B cell (primary cell): ENCODE measurements at regions not wholly inside any gene's neighbourhood (a gene's known extent, or its start where the extent isn't known, plus 50 kb on each side); places are given as distances from the start of the nearest gene placed in this dataset.

ENCODE experiments used
- ATAC-seq: fragments of 200-7000 bp; cut with Tn5 transposase; one replicate; pipeline ENCODE4 v1.10.0; 2021; ENCODE audit warnings: low read depth, mild to moderate bottlenecking, moderate number of reproducible peaks, moderate library complexity
- CTCF ChIA-PET: fragments of 350-600 bp; sonication (Branson Sonifier 250); formaldehyde crosslinking; loops from one replicate; lab custom pipeline; 2021; ENCODE audit warnings: antibody characterized with exemption, inconsistent platforms; lab: Charles Lee
- POLR2A ChIA-PET: fragments of 350-600 bp; sonication (Branson Sonifier 250); formaldehyde crosslinking; loops from one replicate; lab custom pipeline; 2021; ENCODE audit warnings: antibody characterized with exemption; lab: Charles Lee
- DNase-seq: peaks from one replicate; pipeline ENCODE4 v3.0.0; 2013
- H2AFZ ChIP-seq: 2 replicates; pipeline ENCODE4 v1.6.1; 2012; ENCODE audit warnings: mild to moderate bottlenecking, low read depth, low read length; ENCODE audit not compliant: insufficient read depth, poor library complexity, severe bottlenecking
- H3K27ac ChIP-seq, 2 donors: 1 replicate in 1 of 2; 2 replicates in 1 of 2; pipeline ENCODE4 v1.5.1; 2012 to 2013; ENCODE audit warnings: low read length in 2 of 2, mild to moderate bottlenecking in 2 of 2, moderate library complexity in 1 of 2
- H3K27me3 ChIP-seq, 4 experiments: fragments of 200-600 bp in 1 of 4; sonication (generic) in 1 of 4; replicated peaks in 1 of 4; 1 replicate in 2 of 4; 2 replicates in 2 of 4; pipeline versions ENCODE4 v1.6.1 to v1.7.0; 2013 to 2016; ENCODE audit warnings: low read length in 3 of 4, mild to moderate bottlenecking in 2 of 4, mixed read lengths in 1 of 4, moderate library complexity in 1 of 4; ENCODE audit not compliant: insufficient read depth in 4 of 4, control insufficient read depth in 3 of 4; ENCODE audit errors: control extremely low read depth in 1 of 4
- H3K36me3 ChIP-seq, 2 experiments: replicated peaks in 1 of 2; 1 replicate in 1 of 2; 2 replicates in 1 of 2; pipeline versions ENCODE4 v1.6.1 to v1.7.1; 2013; ENCODE audit warnings: low read length in 1 of 2; ENCODE audit not compliant: insufficient read depth in 2 of 2, control insufficient read depth in 1 of 2; ENCODE audit errors: control extremely low read depth in 1 of 2, extremely low read depth in 1 of 2
- H3K4me1 ChIP-seq, 2 donors: fragments of 200-600 bp in 1 of 2; sonication (generic) in 1 of 2; 1 replicate in 1 of 2; 2 replicates in 1 of 2; pipeline versions ENCODE4 v1.5.1 to v1.6.1; 2013 to 2017; ENCODE audit warnings: low read length in 2 of 2; ENCODE audit not compliant: control insufficient read depth in 2 of 2, insufficient read depth in 2 of 2
- H3K4me2 ChIP-seq: replicated peaks from 2 replicates; pipeline ENCODE3; 2012; ENCODE audit warnings: mild to moderate bottlenecking, low read depth, low read length; ENCODE audit not compliant: poor library complexity, severe bottlenecking
- H3K4me3 ChIP-seq, 5 experiments: fragments of 200-600 bp in 1 of 5; sonication (generic) in 1 of 5; 1 replicate in 3 of 5; 2 replicates in 2 of 5; pipeline versions ENCODE4 v1.5.1 to v1.7.0; 2011 to 2016; ENCODE audit warnings: low read length in 4 of 5, mild to moderate bottlenecking in 4 of 5, low read depth in 2 of 5, control low read depth in 1 of 5, moderate library complexity in 1 of 5; ENCODE audit not compliant: insufficient read depth in 1 of 5; ENCODE audit errors: control extremely low read depth in 1 of 5, extremely low read depth in 1 of 5
- H3K79me2 ChIP-seq: fragments of 200-600 bp; sonication (generic); one replicate; pipeline ENCODE4 v1.6.0; 2016; ENCODE audit warnings: low read length; ENCODE audit not compliant: control insufficient read depth, insufficient read depth
- H3K9ac ChIP-seq: fragments of 200-600 bp; sonication (generic); 2 replicates; pipeline ENCODE4 v1.6.1; 2017; ENCODE audit warnings: mild to moderate bottlenecking, low read length, moderate library complexity
- H3K9me3 ChIP-seq, 3 donors: one replicate each; pipeline versions ENCODE4 v1.6.1 to v1.7.1; 2013; ENCODE audit warnings: low read length in 2 of 3; ENCODE audit not compliant: control insufficient read depth in 2 of 3, insufficient read depth in 1 of 3; ENCODE audit errors: control extremely low read depth in 1 of 3
- H4K20me1 ChIP-seq: 2 replicates; pipeline ENCODE4 v1.6.0; 2012; ENCODE audit warnings: mild to moderate bottlenecking, low read length; ENCODE audit not compliant: insufficient read depth, control insufficient read depth, poor library complexity, severe bottlenecking
- H3K27ac Mint-ChIP-seq: one replicate; pipeline ENCODE4 v1.8.0; 2021; ENCODE audit warnings: mixed read lengths
- H3K27me3 Mint-ChIP-seq: one replicate; pipeline ENCODE4 v1.8.0; 2021; ENCODE audit warnings: mixed read lengths
- H3K4me1 Mint-ChIP-seq: one replicate; pipeline ENCODE4 v1.8.0; 2021; ENCODE audit warnings: mixed read lengths
- H3K4me3 Mint-ChIP-seq: one replicate; pipeline ENCODE4 v1.8.0; 2021; ENCODE audit warnings: mixed read lengths
- H3K9me3 Mint-ChIP-seq: one replicate; pipeline ENCODE4 v1.8.0; 2022; ENCODE audit warnings: mixed read lengths; ENCODE audit not compliant: insufficient read depth
- EZH2 ChIP-seq: IDR thresholded peaks from 2 replicates; pipeline ENCODE4 v1.6.1; 2012; ENCODE audit warnings: borderline replicate concordance, low read depth, mild to moderate bottlenecking, moderate library complexity, low read length; ENCODE audit not compliant: insufficient read depth, poor library complexity, severe bottlenecking
- WGBS: methylation state at CpG from one replicate; pipeline ENCODE4 v1.1.5; 2013; ENCODE audit warnings: missing lambda C conversion rate; ENCODE audit not compliant: insufficient coverage; 5-methylcytosine and 5-hydroxymethylcytosine counted together
- intact Hi-C: fragments of 100-400 bp; cut with micrococcal nuclease; formaldehyde crosslinking; loops from one replicate; pipeline ENCODE4 v1.10.0; 2022
- TF ChIP-seq, protein P1 (sequence below): fragments of 200-600 bp; IDR thresholded peaks from one replicate; pipeline ENCODE4 v1.8.0; 2022; ENCODE audit warnings: antibody characterized with exemption, mild to moderate bottlenecking

DNA sequence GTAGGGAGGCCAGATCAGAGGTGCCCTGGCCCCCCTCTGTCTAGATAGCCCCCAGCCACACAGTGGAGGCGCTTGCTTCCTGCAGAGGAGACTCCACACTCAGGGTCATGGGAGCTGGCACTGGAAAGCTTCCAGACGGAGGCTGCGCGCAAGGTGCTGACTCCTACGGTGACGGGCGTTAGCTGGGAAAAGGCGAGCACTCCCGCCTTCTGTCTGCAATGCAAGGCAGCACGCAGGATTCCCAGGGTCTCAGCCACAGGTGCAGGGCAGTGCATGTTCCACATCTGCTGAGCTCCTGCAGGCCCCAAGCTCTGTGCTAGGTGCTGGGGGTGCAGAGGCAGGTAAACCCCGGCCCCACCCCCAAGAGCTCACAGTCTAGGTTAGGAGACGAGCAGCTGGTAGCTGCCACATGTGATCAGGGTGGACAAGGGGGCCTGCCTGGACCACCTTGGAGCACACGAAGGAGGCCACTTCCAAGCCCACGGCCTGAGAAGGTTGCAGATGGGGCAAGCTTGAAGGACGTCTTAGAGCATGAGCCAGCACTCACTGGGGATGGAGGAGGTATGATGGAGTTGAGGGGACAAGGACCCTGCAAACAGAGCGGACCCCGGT lies 310.9 kb upstream of the DIO3 start:
- H3K79me2 ChIP-seq, result no peaks in the 10 kb centered on the region
- Mint-ChIP-seq H3K27me3 (no peaks in the 10 kb centered on the region), H3K27ac (no peak overlapping the region), H3K4me3 (no peak overlapping the region), H3K4me1 (no peaks in the 10 kb centered on the region), H3K9me3 (no peaks in the 10 kb centered on the region)
- 89% methylated on average over 15 of the region's 17 CpGs for WGBS
- no peaks in the 10 kb centered on the region for H4K20me1 ChIP-seq
- no peak for ATAC-seq
- no peak overlapping the region for H3K4me2 ChIP-seq
- intact Hi-C loops, result no loop called here
- ChIA-PET CTCF (no interaction called here), POLR2A (no interaction called here)
- H3K4me3 ChIP-seq, result no peak overlapping the region
- H3K27me3 ChIP-seq, result peaks cover 0 to 2% (median 0%) of the 10 kb centered on the region in 4 experiments
- no peak for DNase-seq
- TF ChIP-seq EZH2, result no peak
- TF ChIP-seq, protein P1, sequence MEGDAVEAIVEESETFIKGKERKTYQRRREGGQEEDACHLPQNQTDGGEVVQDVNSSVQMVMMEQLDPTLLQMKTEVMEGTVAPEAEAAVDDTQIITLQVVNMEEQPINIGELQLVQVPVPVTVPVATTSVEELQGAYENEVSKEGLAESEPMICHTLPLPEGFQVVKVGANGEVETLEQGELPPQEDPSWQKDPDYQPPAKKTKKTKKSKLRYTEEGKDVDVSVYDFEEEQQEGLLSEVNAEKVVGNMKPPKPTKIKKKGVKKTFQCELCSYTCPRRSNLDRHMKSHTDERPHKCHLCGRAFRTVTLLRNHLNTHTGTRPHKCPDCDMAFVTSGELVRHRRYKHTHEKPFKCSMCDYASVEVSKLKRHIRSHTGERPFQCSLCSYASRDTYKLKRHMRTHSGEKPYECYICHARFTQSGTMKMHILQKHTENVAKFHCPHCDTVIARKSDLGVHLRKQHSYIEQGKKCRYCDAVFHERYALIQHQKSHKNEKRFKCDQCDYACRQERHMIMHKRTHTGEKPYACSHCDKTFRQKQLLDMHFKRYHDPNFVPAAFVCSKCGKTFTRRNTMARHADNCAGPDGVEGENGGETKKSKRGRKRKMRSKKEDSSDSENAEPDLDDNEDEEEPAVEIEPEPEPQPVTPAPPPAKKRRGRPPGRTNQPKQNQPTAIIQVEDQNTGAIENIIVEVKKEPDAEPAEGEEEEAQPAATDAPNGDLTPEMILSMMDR, result no peak
- no peaks in the 10 kb centered on the region for H3K36me3 ChIP-seq
- H3K4me1 ChIP-seq, result no peaks in the 10 kb centered on the region
- peaks cover 0 to 39% (median 0%) of the 10 kb centered on the region in 3 donors for H3K9me3 ChIP-seq
- no peak overlapping the region for H3K27ac ChIP-seq
- no peak overlapping the region for H3K9ac ChIP-seq
- H2AFZ ChIP-seq, result no peak overlapping the region

DNA sequence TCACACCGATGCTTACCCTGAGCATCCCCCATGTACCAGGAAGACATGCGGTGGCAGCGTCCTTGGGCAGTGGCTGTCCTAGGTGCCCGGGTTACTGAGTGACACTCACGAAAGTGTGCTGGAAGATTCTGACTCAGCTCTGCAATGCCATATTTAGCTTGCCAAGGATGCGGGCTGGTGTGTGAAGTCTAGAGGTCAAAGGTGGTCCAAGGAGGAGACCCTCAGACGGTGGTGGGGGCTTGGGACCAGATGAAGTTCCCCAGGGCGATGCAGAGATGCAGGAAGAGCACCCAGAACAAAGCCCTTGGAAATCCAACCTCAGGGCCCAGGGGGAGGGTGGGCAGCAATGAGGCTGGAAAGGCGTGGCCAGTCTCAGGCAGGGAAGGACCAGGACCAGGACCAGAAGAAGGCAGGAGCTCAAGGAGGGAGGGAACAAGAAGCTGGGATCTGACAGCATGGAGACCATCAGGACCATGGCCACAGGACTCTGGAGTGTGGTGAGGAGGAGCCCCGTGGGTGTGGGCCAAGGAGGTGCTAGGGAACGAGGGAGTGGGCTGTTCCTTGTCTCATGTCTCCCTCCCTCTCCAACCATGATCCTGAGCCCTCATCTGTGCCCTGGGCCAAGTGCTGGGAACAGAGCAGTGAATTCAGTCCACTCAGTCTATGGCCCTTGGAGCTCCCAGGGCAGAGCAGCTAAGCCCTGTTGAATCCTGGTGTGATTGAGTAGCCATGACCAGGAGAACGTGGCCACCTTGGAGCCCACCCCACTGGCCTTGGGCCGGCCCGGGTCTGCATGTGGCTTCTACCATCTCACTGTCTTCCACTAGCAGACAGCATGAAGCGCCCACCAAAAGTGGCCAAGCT lies 310.1 kb upstream of the DIO3 start:
- no peaks in the 10 kb centered on the region for H3K27me3 Mint-ChIP-seq
- ChIA-PET POLR2A (no interaction called here), CTCF (no interaction called here)
- H3K79me2 ChIP-seq, result no peaks in the 10 kb centered on the region
- H3K27me3 ChIP-seq, result peaks cover 0 to 2% (median 0%) of the 10 kb centered on the region in 4 experiments
- H3K9ac ChIP-seq, result no peak overlapping the region
- no peaks in the 10 kb centered on the region for H4K20me1 ChIP-seq
- peaks cover 0 to 39% (median 0%) of the 10 kb centered on the region in 3 donors for H3K9me3 ChIP-seq
- H3K4me1 Mint-ChIP-seq, result no peaks in the 10 kb centered on the region
- no peak overlapping the region for H2AFZ ChIP-seq
- no peaks in the 10 kb centered on the region for H3K9me3 Mint-ChIP-seq
- no peaks in the 10 kb centered on the region for H3K4me1 ChIP-seq
- H3K27ac ChIP-seq, result no peak overlapping the region
- 88% methylated on average over 14 of the region's 15 CpGs for WGBS
- DNase-seq, result no peak
- H3K36me3 ChIP-seq, result no peaks in the 10 kb centered on the region
- TF ChIP-seq EZH2, result no peak
- TF ChIP-seq, protein P1, result no peak
- no peak for ATAC-seq
- H3K4me2 ChIP-seq, result no peak overlapping the region
- no peak overlapping the region for H3K4me3 Mint-ChIP-seq
- no peak overlapping the region for H3K4me3 ChIP-seq
- H3K27ac Mint-ChIP-seq, result no peak overlapping the region
- intact Hi-C loops, result no loop called here
